SK-N-MC (cell line): ENCODE measurements at regions not wholly inside any gene's neighbourhood (a gene's known extent, or its start where the extent isn't known, plus 50 kb on each side); places are given as distances from the start of the nearest gene placed in this dataset.

Experiments
- EZH2 ChIP-seq: fragments of 200-600 bp; sonication (generic); IDR thresholded peaks from one replicate; pipeline ENCODE4 v1.6.1; 2017; ENCODE audit warnings: antibody characterized with exemption
- POLR2AphosphoS5 ChIP-seq: IDR thresholded peaks from 2 replicates; pipeline ENCODE4 v1.6.1; 2012; ENCODE audit warnings: mild to moderate bottlenecking, low read depth, low read length, borderline replicate concordance

- TF ChIP-seq POLR2AphosphoS5, result no peak
- no peak for TF ChIP-seq EZH2
These were observed 53.0 kb upstream of the TNKS2 start for GRCh38 chr10:91745090-91745831.
